Astrocyte (in vitro differentiated cells and primary cell): ENCODE measurements at regions not wholly inside any gene's neighbourhood (a gene's known extent, or its start where the extent isn't known, plus 50 kb on each side); places are given as distances from the start of the nearest gene placed in this dataset.

Experiments used
- DNase-seq: peaks from one replicate; pipeline ENCODE4 v3.0.0-alpha.2; 2010; ENCODE audit warnings: low read depth
- FAIRE-seq: peaks from 2 replicates; lab custom pipeline; 2011; peaks lifted over from hg19 to GRCh38; lab: Jason Lieb, UNC
- H2AFZ ChIP-seq: 2 replicates; pipeline ENCODE4 v1.6.0; 2012; ENCODE audit warnings: low read depth, low read length, inconsistent platforms
- H3K27ac ChIP-seq: 2 replicates; pipeline ENCODE4 v1.5.1; 2011; ENCODE audit warnings: low read depth, low read length, inconsistent platforms
- H3K27me3 ChIP-seq: 2 replicates; pipeline ENCODE4 v1.6.0; 2011; ENCODE audit warnings: low read length, inconsistent platforms; ENCODE audit not compliant: insufficient read depth
- H3K36me3 ChIP-seq: 2 replicates; pipeline ENCODE4 v1.5.1; 2011; ENCODE audit warnings: low read length, inconsistent platforms; ENCODE audit not compliant: insufficient read depth
- H3K4me1 ChIP-seq: 2 replicates; pipeline ENCODE4 v1.5.1; 2011; ENCODE audit warnings: low read length, inconsistent platforms; ENCODE audit not compliant: insufficient read depth
- H3K4me2 ChIP-seq: 2 replicates; pipeline ENCODE4 v1.6.0; 2012; ENCODE audit warnings: low read length, inconsistent platforms
- H3K4me3 ChIP-seq: 2 replicates; pipeline ENCODE4 v1.5.1; 2011; ENCODE audit warnings: low read depth, mild to moderate bottlenecking, low read length, inconsistent platforms; ENCODE audit not compliant: insufficient read depth
- H3K79me2 ChIP-seq: 2 replicates; pipeline ENCODE4 v1.6.0; 2012; ENCODE audit warnings: mild to moderate bottlenecking, low read length, inconsistent platforms; ENCODE audit not compliant: insufficient read depth
- H3K9ac ChIP-seq: 2 replicates; pipeline ENCODE4 v1.6.0; 2012; ENCODE audit warnings: mild to moderate bottlenecking, low read length, inconsistent platforms
- H3K9me3 ChIP-seq: 2 replicates; pipeline ENCODE4 v1.5.1; 2012; ENCODE audit warnings: low read depth, mild to moderate bottlenecking, low read length, inconsistent platforms; ENCODE audit not compliant: insufficient read depth
- H4K20me1 ChIP-seq: 2 replicates; pipeline ENCODE4 v1.6.0; 2012; ENCODE audit warnings: low read length, inconsistent platforms; ENCODE audit not compliant: insufficient read depth
- H3K27ac Mint-ChIP-seq: one replicate; pipeline ENCODE4 v1.8.0; 2021; ENCODE audit warnings: mild to moderate bottlenecking, mixed read lengths; ENCODE audit not compliant: unreplicated experiment
- H3K27me3 Mint-ChIP-seq: one replicate; pipeline ENCODE4 v1.8.0; 2021; ENCODE audit warnings: low read depth, mixed read lengths; ENCODE audit not compliant: unreplicated experiment
- H3K36me3 Mint-ChIP-seq: one replicate; pipeline ENCODE4 v1.8.0; 2021; ENCODE audit warnings: low read depth, mixed read lengths; ENCODE audit not compliant: unreplicated experiment
- H3K4me1 Mint-ChIP-seq: one replicate; pipeline ENCODE4 v1.8.0; 2021; ENCODE audit warnings: low read depth, mixed read lengths; ENCODE audit not compliant: unreplicated experiment
- H3K4me3 Mint-ChIP-seq: one replicate; pipeline ENCODE4 v1.8.0; 2021; ENCODE audit warnings: mild to moderate bottlenecking, moderate library complexity, mixed read lengths; ENCODE audit not compliant: unreplicated experiment
- H3K9me3 Mint-ChIP-seq: one replicate; pipeline ENCODE4 v1.8.0; 2021; ENCODE audit warnings: mild to moderate bottlenecking, mixed read lengths; ENCODE audit not compliant: unreplicated experiment
- CTCF ChIP-seq: IDR thresholded peaks from 2 replicates; pipeline ENCODE4 v1.5.1; 2011; ENCODE audit warnings: low read depth, mild to moderate bottlenecking, inconsistent platforms, low read length, moderate library complexity; ENCODE audit not compliant: insufficient read depth
- EZH2 ChIP-seq: IDR thresholded peaks from 2 replicates; pipeline ENCODE4 v1.6.1; 2012; ENCODE audit warnings: mild to moderate bottlenecking, low read length, inconsistent platforms; ENCODE audit not compliant: insufficient read depth

GRCh38 chr20:36098364-36098763 lies 56.2 kb upstream of the EPB41L1 start:
- peaks cover 4% of the 10 kb centered on the region for H4K20me1 ChIP-seq
- FAIRE-seq (no peak), DNase-seq (peak; percentile 51)
- TF ChIP-seq CTCF (no peak), EZH2 (no peak)
- no peaks in the 10 kb centered on the region for H3K36me3 ChIP-seq
- Mint-ChIP-seq H3K36me3 (no peaks in the 10 kb centered on the region), H3K4me3 (no peak overlapping the region), H3K9me3 (no peaks in the 10 kb centered on the region), H3K27ac (peak overlapping the region; percentile 66), H3K4me1 (peaks cover 11% of the 10 kb centered on the region), H3K27me3 (peaks cover 52% of the 10 kb centered on the region)
- H3K27me3 ChIP-seq, result no peaks in the 10 kb centered on the region
- no peak overlapping the region for H3K4me2 ChIP-seq
- peaks cover 16% of the 10 kb centered on the region for H3K4me1 ChIP-seq
- no peaks in the 10 kb centered on the region for H3K9me3 ChIP-seq
- H3K27ac ChIP-seq, result no peak overlapping the region
- H3K9ac ChIP-seq, result no peak overlapping the region
- no peak overlapping the region for H3K4me3 ChIP-seq
- H2AFZ ChIP-seq, result no peak overlapping the region
- H3K79me2 ChIP-seq, result no peaks in the 10 kb centered on the region

GRCh38 chr20:36099106-36099505 lies 55.4 kb upstream of the EPB41L1 start:
- Histone ChIP-seq H3K4me1 (peaks cover 12% of the 10 kb centered on the region), H2AFZ (no peak overlapping the region), H3K27me3 (no peaks in the 10 kb centered on the region), H4K20me1 (peaks cover 4% of the 10 kb centered on the region), H3K36me3 (no peaks in the 10 kb centered on the region), H3K4me3 (no peak overlapping the region), H3K79me2 (no peaks in the 10 kb centered on the region), H3K9ac (no peak overlapping the region), H3K27ac (no peak overlapping the region), H3K4me2 (no peak overlapping the region), H3K9me3 (no peaks in the 10 kb centered on the region)
- H3K27ac Mint-ChIP-seq, result no peak overlapping the region
- TF ChIP-seq EZH2, result no peak
- no peak for TF ChIP-seq CTCF
- peaks cover 51% of the 10 kb centered on the region for H3K27me3 Mint-ChIP-seq
- no peaks in the 10 kb centered on the region for H3K36me3 Mint-ChIP-seq
- DNase-seq (no peak), FAIRE-seq (no peak)
- no peaks in the 10 kb centered on the region for H3K9me3 Mint-ChIP-seq
- H3K4me1 Mint-ChIP-seq, result peaks cover 14% of the 10 kb centered on the region
- no peak overlapping the region for H3K4me3 Mint-ChIP-seq

- FAIRE-seq, result no peak
- H3K27me3 Mint-ChIP-seq, result peaks cover 50% of the 10 kb centered on the region
- TF ChIP-seq EZH2 (no peak), CTCF (no peak)
Observed at GRCh38 chr20:36101192-36101591, 53.3 kb upstream of the EPB41L1 start.

More at GRCh38 chr20:36101192-36101591, 53.3 kb upstream of the EPB41L1 start:
- Histone ChIP-seq H4K20me1 (no peaks in the 10 kb centered on the region), H3K79me2 (no peaks in the 10 kb centered on the region), H3K4me1 (peaks cover 9% of the 10 kb centered on the region), H3K9ac (no peak overlapping the region), H3K36me3 (no peaks in the 10 kb centered on the region), H2AFZ (no peak overlapping the region), H3K27ac (no peak overlapping the region), H3K9me3 (no peaks in the 10 kb centered on the region), H3K27me3 (no peaks in the 10 kb centered on the region), H3K4me3 (no peak overlapping the region), H3K4me2 (no peak overlapping the region)
- Mint-ChIP-seq H3K4me3 (no peak overlapping the region), H3K27ac (no peak overlapping the region), H3K4me1 (peaks cover 14% of the 10 kb centered on the region), H3K9me3 (no peaks in the 10 kb centered on the region), H3K36me3 (no peaks in the 10 kb centered on the region)
- DNase-seq, result no peak
